Central memory CD4-positive, alpha-beta T cell (primary cell): ENCODE measurements at regions not wholly inside any gene's neighbourhood (a gene's known extent, or its start where the extent isn't known, plus 50 kb on each side); places are given as distances from the start of the nearest gene placed in this dataset.

Experiments
- DNase-seq: peaks from one replicate; pipeline ENCODE4 v3.0.0; 2022

DNA sequence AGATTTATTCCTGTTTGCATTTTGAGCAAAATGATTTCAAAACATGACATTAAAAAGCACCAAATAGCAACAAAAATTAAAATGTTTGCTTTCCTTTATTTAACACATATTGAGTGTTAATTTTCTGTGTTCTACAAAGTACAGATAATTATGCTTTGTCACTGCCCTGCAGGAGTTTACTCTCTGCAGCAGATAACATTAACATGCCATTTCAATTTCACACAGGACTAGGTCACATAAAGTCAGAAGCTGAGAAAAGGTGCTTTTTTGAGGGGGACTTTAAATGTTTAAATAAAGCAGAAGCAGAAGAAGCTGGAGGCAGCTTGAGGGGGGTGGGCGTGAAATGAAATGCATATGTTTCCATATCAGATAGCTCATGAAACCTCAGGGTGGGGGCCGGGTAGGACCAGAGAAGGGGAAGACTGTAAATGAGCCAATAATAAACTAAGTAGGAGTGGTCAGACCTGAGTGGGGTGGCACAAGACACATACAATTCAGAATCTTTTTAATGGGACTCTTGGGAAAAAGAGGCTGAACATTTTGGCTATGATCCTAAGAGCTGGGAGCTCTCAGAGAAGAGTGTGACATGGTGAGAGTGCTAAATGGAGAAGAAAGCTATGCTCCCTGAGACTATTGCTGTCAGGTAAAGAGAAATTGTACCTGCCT, 387.5 kb downstream of the FAM170A start:
- DNase-seq = no peak

DNA sequence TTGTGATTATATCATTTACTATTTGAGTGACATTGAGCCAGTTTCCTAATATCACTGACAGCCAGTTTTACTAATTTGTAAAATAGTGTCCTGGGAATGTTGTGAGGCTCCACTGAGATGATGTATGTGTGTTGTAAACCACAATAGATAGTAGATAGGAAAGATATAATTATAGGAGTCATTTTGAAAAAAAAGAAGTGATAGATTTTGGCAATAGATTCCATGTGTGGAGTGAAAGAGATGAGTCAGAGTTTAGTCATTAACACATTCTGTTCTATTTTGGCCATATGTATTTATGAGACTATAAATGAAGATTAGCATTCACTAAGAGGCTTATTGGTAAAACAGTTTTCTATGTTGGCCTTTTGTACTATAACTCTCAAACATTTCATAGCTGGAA, 388.2 kb downstream of the FAM170A start:
- no peak for DNase-seq

DNA sequence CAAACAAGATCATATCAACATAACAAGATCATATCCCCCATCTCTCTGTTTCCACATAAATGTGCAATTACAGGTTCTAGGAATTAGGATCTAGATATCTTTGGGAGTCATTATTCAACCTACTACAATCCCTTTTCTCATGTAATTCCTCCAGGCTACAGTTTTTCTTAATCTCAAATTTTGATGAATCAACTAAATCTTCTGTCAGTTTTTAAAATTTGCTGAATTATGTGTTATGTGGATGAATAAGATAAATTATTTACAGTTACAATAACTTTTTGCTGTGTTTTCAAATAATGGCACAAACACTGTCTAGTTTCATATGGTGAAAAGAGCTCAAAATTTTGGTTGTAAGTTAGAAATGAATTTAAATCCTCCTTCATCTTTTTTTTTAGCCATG, 405.8 kb downstream of the FAM170A start:
- DNase-seq = no peak

DNA sequence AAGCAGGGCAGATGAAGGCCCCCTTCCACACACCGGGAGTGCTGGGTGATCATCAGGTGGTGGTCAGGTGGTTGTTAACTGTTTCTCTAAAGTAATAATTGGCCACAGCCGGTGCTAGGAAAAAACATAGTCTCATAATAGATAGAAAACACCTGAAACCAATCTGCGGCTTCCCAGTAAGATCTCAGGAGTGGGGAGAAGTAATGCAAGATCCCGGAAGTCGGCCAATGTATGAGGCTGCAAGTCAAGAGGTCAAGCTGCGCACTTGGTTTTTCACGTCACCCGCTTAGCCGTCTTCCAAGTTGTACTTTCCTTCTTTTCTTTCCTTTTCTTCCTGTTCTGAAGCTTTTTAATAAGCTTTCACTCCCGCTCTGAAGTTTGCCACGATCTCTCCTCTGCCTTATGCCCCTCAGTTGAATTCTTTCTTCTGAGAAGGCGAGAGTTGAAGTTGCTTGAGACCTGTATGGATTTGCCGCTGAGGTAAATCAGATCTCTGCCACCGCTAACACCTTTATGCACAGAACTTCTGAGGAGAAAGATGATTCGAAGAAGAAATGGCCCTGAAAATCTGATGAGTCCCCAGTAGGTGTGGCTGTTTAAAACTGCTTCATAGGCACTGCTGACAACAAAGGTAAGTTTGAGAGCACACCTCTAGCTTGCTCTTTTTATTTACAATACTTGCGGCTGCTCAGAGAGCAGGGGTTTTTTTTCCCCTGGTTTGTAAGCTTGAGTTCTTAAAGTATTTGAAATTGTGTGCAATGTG, 406.6 kb downstream of the FAM170A start:
- DNase-seq = no peak

DNA sequence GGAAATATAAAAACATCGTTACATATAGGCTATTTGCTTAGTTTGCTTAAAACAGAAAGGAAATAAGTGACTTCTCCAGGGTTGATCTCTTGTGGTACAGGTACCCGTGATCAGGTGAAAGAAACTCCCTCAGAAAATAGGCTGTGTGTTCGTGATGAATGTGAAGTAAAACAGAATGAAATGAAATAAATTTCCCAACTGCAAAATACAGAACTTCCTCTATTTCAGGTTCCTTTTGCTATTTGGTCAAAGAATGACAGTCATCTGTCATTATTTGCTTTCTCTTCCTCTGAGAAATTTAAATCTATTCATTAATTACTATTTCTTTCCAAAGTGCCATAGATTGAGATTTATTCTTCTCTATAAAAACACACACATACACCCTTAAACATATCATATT, 408.1 kb downstream of the FAM170A start:
- DNase-seq = no peak

DNA sequence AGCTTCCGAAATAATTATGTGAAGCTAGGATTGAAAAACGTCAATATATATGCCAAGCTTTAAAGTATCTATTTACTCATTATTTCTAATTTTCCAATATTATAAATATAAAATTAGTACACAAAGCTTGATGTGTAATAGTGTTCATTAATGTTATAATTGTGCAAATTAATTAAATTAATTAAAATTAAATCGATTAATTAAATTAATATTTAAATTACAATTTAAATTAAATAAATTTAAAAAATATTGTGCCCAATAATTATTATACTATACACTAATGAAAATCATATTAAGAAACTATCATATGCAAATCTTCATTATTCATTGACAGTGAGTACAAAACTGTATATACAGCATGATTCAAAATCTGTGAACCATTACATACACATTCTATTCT, 409.8 kb downstream of the FAM170A start:
- no peak for DNase-seq

DNA sequence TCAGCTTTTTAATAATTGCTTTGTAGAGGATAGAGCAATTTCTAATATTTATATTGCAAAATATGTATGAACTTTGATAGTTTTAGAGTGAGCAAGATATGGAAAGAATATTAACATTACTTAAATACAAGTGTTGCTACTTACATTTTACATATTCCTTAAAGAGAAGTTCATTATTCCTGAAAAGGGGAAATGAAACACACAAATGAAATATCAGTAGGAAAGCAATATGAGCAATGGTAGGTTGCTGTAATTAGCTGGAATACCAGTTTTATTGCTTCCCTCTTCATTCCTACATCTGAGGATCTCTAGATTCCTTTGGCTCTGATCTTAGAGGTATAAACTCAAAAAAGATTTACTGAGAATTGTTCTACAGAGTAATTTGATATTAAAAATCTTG, 414.1 kb downstream of the FAM170A start:
- no peak for DNase-seq

DNA sequence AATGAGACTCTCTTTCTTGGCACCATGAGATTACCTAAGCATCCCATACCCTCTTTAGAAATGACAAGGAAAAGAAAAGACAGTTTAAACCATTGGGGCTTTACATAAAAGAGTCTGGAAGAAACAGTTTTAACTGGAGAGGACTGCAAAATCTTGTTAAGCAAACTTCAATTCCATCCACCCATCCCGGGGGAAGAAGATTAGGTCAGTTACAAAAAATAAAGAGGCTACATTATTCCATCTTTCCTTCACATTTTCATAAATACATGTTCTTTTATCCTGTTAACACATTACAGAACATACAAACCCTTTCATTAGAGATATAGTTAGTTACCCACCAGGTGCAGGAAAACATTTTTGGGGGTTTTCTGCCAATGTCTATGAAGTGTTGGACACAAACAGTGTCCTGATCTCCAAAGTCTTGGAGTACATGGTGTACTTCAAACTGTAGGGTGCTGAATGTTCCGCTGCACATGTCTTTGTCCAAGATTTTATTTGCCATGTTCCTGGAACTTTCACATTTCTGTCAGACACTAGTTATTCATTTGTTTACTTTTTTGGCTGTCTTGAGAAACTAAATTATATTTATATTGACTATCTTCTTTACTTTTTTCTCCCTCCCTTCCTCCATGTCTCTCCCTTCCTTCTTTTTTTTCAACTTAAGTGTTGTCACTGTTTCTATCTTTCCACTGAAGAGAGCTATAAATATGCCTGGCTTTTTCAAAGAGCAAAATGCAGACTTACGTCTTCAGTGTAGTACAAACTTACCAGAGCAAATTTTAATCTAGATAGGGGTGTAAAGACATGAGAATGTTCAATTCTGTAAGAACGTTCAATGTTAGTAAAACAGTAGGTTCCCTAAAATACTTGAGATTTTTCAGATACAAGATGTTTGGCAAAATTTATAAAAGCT, 410.9 kb upstream of the PRR16 start:
- no peak for DNase-seq

DNA sequence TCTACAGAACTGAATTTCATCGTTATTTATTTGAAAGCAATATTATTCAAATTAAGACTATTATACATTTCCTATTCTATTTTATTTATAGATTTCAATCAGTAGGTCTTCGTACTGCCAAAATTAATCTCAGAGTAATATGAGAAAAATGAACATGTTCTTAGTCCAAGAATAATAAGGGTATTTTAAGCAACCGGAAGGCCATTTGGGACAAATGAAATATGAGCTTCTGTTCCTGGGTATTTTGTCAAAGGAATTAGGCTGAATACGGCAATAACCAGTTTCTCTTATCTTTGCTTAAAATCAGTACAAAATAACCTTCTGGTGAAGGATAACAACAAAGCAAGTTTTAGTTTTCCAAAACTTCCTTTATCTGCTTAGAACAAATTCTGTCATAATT, 410.3 kb upstream of the PRR16 start:
- no peak for DNase-seq

DNA sequence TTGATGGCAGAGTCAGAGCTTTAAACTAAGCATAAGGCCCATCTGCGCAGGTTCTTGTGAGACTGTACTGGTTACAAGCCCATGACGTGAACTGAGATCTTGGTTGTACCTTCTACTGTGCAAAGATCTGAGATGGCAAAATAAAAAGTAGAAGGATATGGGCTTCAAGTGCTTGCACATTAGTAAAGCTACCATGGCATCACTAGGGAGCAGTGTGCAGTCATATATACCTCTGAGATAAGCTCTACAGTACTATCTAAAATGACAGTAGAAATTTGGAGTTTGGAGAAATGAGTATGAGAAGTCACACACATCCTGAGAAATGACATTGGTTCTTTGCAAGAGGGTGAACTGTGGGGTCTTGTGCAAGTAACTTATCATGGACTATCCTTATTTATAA, 408.2 kb upstream of the PRR16 start:
- DNase-seq = no peak

DNA sequence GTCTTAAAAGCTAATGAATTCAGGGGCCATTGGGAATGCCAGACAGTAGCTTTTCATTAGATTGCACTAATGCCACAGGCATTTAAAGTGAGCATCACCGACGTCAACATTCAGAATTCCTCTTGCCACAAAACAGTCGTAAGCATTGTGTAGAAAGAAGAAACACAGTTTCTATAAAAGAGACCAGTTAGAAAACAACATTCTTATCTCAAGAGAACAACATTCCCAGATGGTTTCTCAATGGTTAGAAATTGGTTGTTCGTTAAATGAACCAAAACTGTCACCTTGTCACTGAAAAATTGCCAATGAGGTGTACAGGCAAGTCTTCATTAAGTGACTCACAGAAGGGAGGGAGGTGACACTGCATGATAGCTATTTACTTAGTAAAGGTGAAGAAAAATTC, 401.6 kb upstream of the PRR16 start:
- DNase-seq = no peak

DNA sequence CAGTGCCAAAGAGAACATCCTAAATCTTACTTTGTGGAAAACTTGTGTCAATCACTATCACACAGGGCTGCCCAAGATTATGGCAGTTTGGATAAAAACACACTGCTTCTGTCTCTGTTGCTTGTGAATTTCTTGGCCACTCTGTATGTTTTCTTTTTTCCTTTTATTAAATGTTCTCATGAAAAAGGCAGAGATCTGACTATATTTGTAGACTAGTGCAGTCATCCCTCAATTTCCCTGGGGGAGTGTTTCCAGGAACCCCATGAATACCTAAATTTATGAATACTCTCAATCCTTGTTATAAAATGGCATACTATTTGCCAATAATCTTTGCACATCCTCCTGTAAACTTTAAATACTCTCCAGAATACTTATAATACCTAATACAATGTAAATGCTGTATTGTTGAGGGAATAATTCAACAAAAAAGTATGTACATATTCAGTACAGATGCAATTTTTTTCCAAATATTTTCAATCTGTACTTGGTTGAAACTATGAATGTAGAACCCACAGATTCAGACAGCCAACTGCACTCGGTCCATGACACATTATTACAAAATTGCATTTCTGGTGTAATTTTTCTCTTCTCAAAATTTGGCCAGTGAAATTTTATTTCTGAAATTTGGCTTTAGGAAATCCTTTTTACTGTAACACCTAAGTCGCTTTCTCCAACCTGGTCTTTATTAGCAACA, 391.9 kb upstream of the PRR16 start:
- no peak for DNase-seq

DNA sequence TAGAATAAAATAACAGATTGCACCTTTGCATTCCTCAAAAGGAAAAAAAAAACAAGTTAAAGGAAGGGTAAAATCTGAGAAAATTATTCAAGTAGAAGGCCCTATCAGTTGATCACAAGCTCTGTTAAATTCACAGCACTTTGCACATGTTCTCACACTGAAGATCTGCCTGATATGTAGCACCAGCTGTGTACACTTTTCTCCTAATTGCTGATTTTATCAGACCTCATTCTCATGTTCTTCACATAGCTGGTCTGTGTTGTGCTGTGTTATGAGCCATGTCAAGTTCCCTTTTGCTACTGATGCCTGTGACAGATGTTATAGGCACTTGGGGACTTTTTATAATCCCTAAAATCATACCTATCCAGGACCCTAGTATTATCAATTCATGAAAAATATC, 390.4 kb upstream of the PRR16 start:
- no peak for DNase-seq

DNA sequence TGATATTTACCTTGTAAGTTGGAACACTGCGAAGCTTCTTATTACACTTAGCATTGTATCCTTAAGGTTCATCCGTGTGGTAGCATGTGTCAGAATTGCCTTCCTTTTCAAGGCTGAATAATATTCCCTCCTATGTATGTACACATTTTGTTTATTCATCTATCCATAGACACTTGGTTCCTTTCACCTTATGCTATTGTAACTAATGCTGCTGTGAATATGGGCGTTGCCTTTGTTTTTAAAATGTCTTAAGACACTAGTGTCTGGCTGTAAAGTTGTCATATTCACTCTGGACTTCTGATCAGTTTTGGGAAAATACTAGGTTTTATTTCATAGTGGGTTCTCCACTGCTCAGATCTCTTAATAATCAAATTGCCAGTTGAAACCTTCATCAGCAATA, 383.3 kb upstream of the PRR16 start:
- DNase-seq = no peak

DNA sequence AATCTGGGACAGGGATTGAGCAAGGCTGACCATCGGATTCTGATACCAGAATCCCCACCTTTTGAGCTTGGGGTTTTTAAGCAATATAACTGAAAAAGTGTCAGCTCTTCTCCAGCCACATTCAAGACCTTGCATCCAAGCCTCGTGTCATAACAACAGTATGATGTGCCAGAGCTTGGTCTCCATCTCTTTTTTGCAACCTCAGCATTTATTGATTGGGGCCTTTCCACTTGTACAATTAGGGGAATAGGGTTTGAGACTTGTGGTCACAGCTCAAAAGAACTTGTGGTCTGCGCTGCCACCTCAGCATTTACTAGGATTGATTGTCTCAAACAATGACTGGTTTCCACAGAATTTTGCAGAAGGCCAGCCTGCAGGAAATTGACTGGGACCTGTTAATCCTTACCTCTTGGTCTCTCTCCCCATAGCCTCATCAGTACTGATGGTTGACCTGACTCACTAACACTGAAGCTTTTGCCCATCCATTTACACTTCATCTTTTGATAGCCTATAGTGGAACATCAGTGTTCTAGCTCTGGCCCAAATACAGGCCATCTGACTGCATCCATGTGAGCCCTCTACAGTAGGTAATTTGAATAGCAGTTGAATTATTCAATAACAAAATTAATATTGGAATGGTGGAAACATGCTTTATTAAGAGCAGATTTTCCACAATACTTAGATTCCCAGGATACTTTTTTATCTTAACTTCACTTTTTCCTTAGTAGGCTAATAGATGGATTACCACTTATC, 381.6 kb upstream of the PRR16 start:
- DNase-seq = no peak

DNA sequence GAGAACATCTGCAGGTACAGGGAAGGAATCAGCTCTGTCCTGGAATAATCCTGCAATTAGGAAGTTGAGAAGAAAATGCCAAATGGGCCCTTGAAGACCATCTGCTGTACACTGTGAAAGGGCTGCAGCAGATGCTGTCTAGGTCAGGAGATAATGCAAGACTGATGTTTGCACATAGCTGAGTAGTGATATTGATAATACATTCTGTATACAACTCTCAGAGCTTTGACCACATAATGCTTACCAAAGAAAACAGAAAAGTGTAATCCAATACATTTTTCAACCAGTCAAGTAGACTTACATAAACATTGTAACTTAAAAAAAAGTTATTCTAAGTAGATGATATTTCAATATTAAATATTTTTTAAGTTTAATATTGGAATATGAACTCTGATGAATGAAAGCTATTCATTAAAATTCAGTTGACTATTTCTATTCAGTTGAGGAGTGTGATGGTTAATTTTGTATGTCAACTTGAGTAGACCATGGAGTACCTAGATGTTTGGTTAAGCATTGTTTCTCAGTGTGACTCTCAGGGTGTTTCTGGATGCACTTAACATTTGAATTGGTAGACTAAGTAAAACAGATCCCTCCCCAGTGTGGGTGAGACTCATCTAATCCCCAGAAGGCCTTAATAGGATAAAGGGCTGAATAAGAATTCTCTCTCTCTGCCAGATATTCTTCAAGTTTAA, 380.1 kb upstream of the PRR16 start:
- DNase-seq = no peak

DNA sequence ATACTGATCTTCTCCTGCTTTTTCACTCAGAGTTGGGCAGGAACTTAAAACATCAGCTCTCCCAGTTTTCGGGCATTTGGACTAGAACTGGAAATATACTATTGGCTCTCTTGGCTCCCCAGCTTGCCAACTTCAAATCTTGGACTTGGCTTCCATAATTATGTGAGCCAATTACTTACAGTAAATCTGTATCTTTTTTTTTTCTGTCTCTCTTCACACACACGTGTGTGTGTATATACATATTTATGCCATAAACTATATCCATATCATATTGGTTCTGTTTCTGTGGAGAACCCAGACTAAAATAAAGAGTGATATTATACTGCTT, 379.6 kb upstream of the PRR16 start:
- no peak for DNase-seq

DNA sequence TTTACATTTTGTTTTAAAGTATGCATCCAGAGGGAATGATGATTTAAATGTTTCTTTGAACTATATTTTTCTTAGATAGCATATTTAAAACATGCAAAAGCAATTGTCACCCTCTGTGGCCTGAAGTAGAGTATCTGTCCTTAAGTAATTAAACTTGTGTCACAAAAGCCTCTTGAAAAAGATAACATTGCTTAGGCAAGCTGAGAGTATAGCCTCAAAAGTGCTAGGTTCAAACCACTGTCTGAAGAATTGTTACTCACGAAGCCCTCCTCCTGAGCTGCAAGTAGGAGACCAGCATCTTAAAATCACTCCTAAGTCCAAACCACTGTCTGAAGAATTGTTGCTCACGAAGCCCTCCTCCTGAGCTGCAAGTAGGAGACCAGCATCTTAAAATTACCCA, 378.0 kb upstream of the PRR16 start:
- no peak for DNase-seq

DNA sequence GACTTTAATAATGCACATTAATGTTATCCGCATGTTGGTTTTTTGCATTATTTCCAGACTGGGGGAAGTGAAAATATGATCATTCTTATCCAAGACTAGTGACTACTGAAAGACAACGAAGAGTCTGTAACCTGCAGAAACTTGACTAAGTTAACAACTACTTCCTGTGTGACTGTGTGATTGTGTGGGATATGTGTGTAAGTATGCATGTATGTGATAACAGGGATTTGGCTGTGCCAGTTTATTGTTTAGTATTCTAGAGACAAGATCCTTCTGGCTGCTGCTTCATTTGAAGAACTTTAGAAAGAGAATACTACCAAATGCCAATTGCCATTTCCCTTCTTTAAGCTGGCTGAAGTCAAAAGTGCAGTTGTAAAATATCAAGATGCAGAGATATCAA, 375.7 kb upstream of the PRR16 start:
- no peak for DNase-seq

DNA sequence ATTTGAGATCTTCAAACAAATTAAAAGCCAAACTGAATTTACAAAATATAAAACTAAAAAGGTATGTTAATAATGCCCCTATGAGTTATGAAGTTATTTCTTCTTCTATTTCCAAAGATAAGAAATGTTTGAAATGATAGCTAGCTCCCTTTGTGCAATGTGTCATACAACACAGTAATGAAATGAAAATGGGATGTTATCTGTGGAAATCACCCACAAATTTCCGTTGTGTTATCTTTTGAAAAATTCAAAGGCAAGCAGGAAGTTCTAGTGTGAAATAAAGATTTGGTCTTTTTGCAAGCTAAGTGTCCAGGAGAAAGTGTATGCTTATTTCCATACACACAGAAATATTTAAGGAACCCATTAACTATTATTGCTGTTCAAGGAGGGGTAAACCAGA, 375.3 kb upstream of the PRR16 start:
- no peak for DNase-seq

DNA sequence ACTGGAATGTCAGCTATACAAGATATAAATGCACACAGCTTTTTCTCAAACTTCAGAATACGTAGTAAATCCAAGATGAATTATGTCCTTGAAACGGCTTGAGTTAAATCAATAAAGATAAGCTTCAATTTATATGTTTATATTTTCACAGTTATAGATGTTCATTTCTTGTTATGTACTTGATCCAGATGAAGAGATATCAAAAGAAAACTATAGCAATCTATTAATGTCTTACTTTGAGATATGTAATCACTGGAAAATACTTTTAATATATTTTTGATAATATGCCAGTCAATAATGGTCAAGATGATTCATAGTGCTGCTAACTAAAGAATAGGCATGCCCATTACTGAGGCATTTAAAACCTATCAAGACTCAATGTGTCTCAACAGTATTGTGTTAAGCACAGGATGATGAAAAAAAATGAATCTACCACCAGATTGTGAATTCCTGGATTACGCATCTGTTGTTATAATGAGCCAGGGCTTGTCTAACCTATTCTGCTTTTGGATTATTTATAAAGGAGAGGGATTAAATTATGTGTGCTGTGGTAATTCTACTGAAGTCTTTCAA, 372.6 kb upstream of the PRR16 start:
- DNase-seq = no peak

DNA sequence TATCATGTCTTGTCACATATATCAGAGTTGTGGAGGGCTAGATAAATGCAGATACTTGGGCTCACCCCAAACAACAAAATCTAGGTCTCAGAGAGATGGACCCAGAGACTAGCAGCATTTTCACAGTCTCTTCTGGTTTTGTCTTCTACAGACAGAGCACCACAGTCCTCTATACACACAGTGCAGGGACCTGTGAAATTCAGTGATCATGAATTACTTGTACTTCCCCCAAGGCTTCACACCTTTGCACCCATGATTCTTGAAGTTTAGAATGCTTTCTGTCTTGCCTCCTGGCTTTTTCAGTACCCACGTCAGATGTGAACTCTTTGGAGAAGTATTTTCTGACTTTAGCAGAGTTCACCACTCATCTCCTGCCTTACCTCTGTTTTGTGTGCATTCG, 371.5 kb upstream of the PRR16 start:
- no peak for DNase-seq
